ENCODE measurements at regions not wholly inside any gene's neighbourhood (a gene's known extent, or its start where the extent isn't known, plus 50 kb on each side); places are given as distances from the start of the nearest gene placed in this dataset.

DNA sequence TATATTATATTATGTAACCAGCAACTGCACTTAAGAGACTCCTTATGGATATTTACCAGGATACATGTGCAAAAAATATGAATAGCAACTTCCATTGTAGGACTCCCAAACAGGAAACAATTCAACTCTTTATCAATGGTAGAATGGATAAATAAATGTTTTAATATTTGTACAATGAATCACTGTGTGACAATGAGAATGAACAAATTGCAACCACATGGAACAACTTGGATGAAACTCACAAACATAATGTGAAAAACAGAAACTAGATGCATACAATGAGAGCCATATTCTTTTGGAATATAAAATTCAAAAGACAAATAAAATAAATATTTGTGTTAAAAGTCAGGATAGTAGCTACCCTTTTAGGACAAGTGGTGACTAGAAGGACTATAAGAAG, 1015.7 kb downstream of the TECRL start (continued):
- TF ChIP-seq, protein P1, sequence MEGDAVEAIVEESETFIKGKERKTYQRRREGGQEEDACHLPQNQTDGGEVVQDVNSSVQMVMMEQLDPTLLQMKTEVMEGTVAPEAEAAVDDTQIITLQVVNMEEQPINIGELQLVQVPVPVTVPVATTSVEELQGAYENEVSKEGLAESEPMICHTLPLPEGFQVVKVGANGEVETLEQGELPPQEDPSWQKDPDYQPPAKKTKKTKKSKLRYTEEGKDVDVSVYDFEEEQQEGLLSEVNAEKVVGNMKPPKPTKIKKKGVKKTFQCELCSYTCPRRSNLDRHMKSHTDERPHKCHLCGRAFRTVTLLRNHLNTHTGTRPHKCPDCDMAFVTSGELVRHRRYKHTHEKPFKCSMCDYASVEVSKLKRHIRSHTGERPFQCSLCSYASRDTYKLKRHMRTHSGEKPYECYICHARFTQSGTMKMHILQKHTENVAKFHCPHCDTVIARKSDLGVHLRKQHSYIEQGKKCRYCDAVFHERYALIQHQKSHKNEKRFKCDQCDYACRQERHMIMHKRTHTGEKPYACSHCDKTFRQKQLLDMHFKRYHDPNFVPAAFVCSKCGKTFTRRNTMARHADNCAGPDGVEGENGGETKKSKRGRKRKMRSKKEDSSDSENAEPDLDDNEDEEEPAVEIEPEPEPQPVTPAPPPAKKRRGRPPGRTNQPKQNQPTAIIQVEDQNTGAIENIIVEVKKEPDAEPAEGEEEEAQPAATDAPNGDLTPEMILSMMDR (IDR thresholded peaks at IDR 0.05): no peak
- TF ChIP-seq TCF12 (IDR thresholded peaks at IDR 0.05) (no peak), RFX5 (IDR thresholded peaks at IDR 0.05; ENCODE audit: low read length) (no peak), RAD21 (IDR thresholded peaks at IDR 0.05; ENCODE audit: low read length) (no peak)
- TF ChIP-seq, protein P2, sequence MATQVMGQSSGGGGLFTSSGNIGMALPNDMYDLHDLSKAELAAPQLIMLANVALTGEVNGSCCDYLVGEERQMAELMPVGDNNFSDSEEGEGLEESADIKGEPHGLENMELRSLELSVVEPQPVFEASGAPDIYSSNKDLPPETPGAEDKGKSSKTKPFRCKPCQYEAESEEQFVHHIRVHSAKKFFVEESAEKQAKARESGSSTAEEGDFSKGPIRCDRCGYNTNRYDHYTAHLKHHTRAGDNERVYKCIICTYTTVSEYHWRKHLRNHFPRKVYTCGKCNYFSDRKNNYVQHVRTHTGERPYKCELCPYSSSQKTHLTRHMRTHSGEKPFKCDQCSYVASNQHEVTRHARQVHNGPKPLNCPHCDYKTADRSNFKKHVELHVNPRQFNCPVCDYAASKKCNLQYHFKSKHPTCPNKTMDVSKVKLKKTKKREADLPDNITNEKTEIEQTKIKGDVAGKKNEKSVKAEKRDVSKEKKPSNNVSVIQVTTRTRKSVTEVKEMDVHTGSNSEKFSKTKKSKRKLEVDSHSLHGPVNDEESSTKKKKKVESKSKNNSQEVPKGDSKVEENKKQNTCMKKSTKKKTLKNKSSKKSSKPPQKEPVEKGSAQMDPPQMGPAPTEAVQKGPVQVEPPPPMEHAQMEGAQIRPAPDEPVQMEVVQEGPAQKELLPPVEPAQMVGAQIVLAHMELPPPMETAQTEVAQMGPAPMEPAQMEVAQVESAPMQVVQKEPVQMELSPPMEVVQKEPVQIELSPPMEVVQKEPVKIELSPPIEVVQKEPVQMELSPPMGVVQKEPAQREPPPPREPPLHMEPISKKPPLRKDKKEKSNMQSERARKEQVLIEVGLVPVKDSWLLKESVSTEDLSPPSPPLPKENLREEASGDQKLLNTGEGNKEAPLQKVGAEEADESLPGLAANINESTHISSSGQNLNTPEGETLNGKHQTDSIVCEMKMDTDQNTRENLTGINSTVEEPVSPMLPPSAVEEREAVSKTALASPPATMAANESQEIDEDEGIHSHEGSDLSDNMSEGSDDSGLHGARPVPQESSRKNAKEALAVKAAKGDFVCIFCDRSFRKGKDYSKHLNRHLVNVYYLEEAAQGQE (IDR thresholded peaks at IDR 0.05; ENCODE audit: low read depth, low read length): no peak
- TF ChIP-seq, protein P3, sequence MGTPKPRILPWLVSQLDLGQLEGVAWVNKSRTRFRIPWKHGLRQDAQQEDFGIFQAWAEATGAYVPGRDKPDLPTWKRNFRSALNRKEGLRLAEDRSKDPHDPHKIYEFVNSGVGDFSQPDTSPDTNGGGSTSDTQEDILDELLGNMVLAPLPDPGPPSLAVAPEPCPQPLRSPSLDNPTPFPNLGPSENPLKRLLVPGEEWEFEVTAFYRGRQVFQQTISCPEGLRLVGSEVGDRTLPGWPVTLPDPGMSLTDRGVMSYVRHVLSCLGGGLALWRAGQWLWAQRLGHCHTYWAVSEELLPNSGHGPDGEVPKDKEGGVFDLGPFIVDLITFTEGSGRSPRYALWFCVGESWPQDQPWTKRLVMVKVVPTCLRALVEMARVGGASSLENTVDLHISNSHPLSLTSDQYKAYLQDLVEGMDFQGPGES (IDR thresholded peaks at IDR 0.05; ENCODE audit: low read depth, low read length): no peak
- TF ChIP-seq, protein P4, sequence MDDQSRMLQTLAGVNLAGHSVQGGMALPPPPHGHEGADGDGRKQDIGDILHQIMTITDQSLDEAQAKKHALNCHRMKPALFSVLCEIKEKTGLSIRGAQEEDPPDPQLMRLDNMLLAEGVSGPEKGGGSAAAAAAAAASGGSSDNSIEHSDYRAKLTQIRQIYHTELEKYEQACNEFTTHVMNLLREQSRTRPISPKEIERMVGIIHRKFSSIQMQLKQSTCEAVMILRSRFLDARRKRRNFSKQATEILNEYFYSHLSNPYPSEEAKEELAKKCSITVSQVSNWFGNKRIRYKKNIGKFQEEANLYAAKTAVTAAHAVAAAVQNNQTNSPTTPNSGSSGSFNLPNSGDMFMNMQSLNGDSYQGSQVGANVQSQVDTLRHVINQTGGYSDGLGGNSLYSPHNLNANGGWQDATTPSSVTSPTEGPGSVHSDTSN (IDR thresholded peaks at IDR 0.05): no peak

DNA sequence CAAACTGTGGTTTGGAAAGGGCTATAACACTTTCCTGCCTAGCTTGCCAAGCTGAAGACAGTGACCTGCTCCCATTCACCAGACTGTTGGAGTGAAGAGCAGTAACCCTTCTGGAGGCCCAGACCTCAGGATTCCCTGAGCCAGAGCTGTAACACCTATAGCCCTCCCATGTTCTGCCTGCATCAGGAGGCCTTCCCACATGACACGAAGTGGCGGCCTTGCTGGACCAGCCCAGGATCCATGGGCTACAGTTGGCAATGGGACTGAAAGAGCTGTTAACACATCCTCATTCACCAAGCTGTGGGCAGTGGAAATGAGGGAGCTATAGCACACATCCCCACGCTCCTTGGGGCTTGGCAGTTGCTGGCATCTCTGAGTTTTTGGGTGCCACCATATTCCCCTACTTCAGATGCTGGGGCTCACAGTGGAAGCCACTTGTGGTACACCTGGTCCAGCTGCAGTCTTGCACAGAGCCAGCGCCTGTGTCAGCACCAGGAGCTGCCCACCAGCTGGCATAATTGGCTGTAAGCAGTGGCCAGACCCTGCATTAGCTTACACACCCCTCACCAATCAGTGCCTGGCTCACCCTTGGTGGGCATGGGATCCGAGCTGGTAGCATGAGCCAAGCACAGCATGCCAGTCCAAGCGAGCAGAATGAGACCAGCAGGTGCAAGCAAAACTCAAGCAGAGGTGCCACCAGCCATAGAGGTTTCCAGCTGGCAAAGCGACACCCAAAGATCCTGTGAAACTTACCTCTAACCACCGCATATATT, 1029.3 kb downstream of the TECRL start:
- Histone ChIP-seq H3K9ac (no peak overlapping the region), H3K27ac (ENCODE audit: low read depth in 2 of 2, low read length in 1 of 2) (no peak overlapping the region), H3K4me3 (ENCODE audit: low read depth in 2 of 2, low read length in 1 of 2) (no peak overlapping the region), H3K79me2 (ENCODE audit: insufficient read depth) (no peaks in the 10 kb centered on the region), H3F3A (replicated peaks; ENCODE audit: insufficient read depth) (no peaks in the 10 kb centered on the region), H3K4me1 (ENCODE audit: control insufficient read depth in 1 of 2, insufficient read depth in 2 of 2, low read depth in 1 of 2, low read length in 1 of 2) (no peaks in the 10 kb centered on the region), H2AFZ (ENCODE audit: low read depth) (no peak overlapping the region), H3K36me3 (replicated peaks in 1 of 2; ENCODE audit: control insufficient read depth in 1 of 2, insufficient read depth in 2 of 2, low read length in 1 of 2) (no peaks in the 10 kb centered on the region), H3K9me3 (peaks cover 4% of the 10 kb centered on the region; the same call in 1 of the 2 replicates), H3K4me2 (no peak overlapping the region), H3K9me2 (no peaks in the 10 kb centered on the region), H4K20me1 (ENCODE audit: insufficient read depth) (no peaks in the 10 kb centered on the region), H3K27me3 (ENCODE audit: insufficient read depth) (no peaks in the 10 kb centered on the region)
- POLR2A ChIA-PET: no interaction called here
- TF ChIP-seq RCOR1 (IDR thresholded peaks at IDR 0.05; ENCODE audit: low read length) (no peak), CHD2 (IDR thresholded peaks at IDR 0.05; ENCODE audit: low read length, partially characterized antibody) (no peak), YY1 (IDR thresholded peaks at IDR 0.05; ENCODE audit: low read depth) (no peak), FOXM1 (IDR thresholded peaks at IDR 0.05; ENCODE audit: low read depth) (no peak), SMC3 (IDR thresholded peaks at IDR 0.05; ENCODE audit: low read depth, low read length) (no peak), POLR2AphosphoS5 (IDR thresholded peaks at IDR 0.05; ENCODE audit: low read depth, low read length) (no peak), RAD21 (IDR thresholded peaks at IDR 0.05; ENCODE audit: low read length) (no peak), RXRA (IDR thresholded peaks at IDR 0.05; ENCODE audit: borderline replicate concordance, low read depth) (no peak), MEF2A (IDR thresholded peaks at IDR 0.05; ENCODE audit: borderline replicate concordance, low read depth) (no peak), FOSL2 (IDR thresholded peaks at IDR 0.05; ENCODE audit: borderline replicate concordance, low read depth) (no peak), EZH2phosphoT487 (IDR thresholded peaks at IDR 0.05; ENCODE audit: borderline replicate concordance, low read depth) (no peak)
- TF ChIP-seq, protein P3 (IDR thresholded peaks at IDR 0.05; ENCODE audit: low read depth, low read length): no peak
- TF ChIP-seq, protein P5, sequence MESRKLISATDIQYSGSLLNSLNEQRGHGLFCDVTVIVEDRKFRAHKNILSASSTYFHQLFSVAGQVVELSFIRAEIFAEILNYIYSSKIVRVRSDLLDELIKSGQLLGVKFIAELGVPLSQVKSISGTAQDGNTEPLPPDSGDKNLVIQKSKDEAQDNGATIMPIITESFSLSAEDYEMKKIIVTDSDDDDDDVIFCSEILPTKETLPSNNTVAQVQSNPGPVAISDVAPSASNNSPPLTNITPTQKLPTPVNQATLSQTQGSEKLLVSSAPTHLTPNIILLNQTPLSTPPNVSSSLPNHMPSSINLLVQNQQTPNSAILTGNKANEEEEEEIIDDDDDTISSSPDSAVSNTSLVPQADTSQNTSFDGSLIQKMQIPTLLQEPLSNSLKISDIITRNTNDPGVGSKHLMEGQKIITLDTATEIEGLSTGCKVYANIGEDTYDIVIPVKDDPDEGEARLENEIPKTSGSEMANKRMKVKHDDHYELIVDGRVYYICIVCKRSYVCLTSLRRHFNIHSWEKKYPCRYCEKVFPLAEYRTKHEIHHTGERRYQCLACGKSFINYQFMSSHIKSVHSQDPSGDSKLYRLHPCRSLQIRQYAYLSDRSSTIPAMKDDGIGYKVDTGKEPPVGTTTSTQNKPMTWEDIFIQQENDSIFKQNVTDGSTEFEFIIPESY (IDR thresholded peaks at IDR 0.05; ENCODE audit: borderline replicate concordance, low read depth): no peak
- TF ChIP-seq, protein P6, sequence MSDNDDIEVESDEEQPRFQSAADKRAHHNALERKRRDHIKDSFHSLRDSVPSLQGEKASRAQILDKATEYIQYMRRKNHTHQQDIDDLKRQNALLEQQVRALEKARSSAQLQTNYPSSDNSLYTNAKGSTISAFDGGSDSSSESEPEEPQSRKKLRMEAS (IDR thresholded peaks at IDR 0.05; ENCODE audit: low read depth): no peak
- CTCF ChIA-PET: no interaction called here
- 23% methylated on average over 6 of the region's 8 CpGs for WGBS (ENCODE audit: low lambda C conversion rate)
- DNase-seq: no peak
